DND-41 (cell line): ENCODE measurements at regions not wholly inside any gene's neighbourhood (a gene's known extent, or its start where the extent isn't known, plus 50 kb on each side); places are given as distances from the start of the nearest gene placed in this dataset.
"Not testable (repeated sequence)": the region's sequence is repeated elsewhere in the genome, so short reads cannot be mapped to it uniquely, and the experiment has no call there.

Experiments
- ATAC-seq: fragments of 200-7000 bp; cut with Tn5 transposase; 3 replicates; pipeline ENCODE4 v1.9.1; 2021; ENCODE audit warnings: low read depth; ENCODE audit not compliant: insufficient read depth
- DNase-seq: peaks from one replicate; pipeline ENCODE4 v3.0.0-alpha.2; 2020
- H2AFZ ChIP-seq: 2 replicates; pipeline ENCODE4 v1.6.0; 2012; ENCODE audit warnings: low read depth, low read length
- H3K27ac ChIP-seq: 2 replicates; pipeline ENCODE4 v1.5.1; 2012; ENCODE audit warnings: low read length, inconsistent platforms
- H3K27me3 ChIP-seq: fragments of 200-600 bp; sonication (generic); 2 replicates; pipeline ENCODE4 v1.6.0; 2012; ENCODE audit warnings: low read length, mild to moderate bottlenecking, inconsistent platforms; ENCODE audit not compliant: insufficient read depth, poor library complexity
- H3K36me3 ChIP-seq: 2 replicates; pipeline ENCODE4 v1.5.1; 2012; ENCODE audit warnings: low read length, inconsistent platforms; ENCODE audit not compliant: insufficient read depth
- H3K4me1 ChIP-seq: 2 replicates; pipeline ENCODE4 v1.5.1; 2012; ENCODE audit warnings: mild to moderate bottlenecking, low read length; ENCODE audit not compliant: insufficient read depth
- H3K4me2 ChIP-seq: 2 replicates; pipeline ENCODE4 v1.6.0; 2012; ENCODE audit warnings: mild to moderate bottlenecking, moderate library complexity, low read length, inconsistent platforms; ENCODE audit not compliant: insufficient read depth
- H3K4me3 ChIP-seq, 2 experiments: fragments of 200-600 bp in 1 of 2; shearing (Covaris generic) in 1 of 2; 2 replicates each; pipeline ENCODE4 v1.5.1; 2012 to 2016; ENCODE audit warnings: inconsistent platforms in 2 of 2, low read length in 2 of 2, mild to moderate bottlenecking in 2 of 2, low read depth in 1 of 2, moderate library complexity in 1 of 2
- H3K79me2 ChIP-seq: 2 replicates; pipeline ENCODE4 v1.6.0; 2012; ENCODE audit warnings: low read length, inconsistent platforms; ENCODE audit not compliant: insufficient read depth
- H3K9ac ChIP-seq: 2 replicates; pipeline ENCODE4 v1.6.0; 2012; ENCODE audit warnings: low read depth, mild to moderate bottlenecking, inconsistent platforms, low read length, moderate library complexity
- H3K9me3 ChIP-seq: 2 replicates; pipeline ENCODE4 v1.5.1; 2012; ENCODE audit warnings: low read length, moderate library complexity, mild to moderate bottlenecking, inconsistent platforms; ENCODE audit not compliant: insufficient read depth, severe bottlenecking
- H4K20me1 ChIP-seq: 2 replicates; pipeline ENCODE4 v1.6.0; 2012; ENCODE audit warnings: low read length; ENCODE audit not compliant: insufficient read depth
- EZH2 ChIP-seq: IDR thresholded peaks from 3 replicates; pipeline ENCODE4 v1.6.1; 2012; ENCODE audit warnings: borderline replicate concordance, low read depth, mild to moderate bottlenecking, moderate library complexity, low read length, inconsistent platforms; ENCODE audit not compliant: severe bottlenecking
- TF ChIP-seq, protein P1 (sequence below): IDR thresholded peaks from 2 replicates; pipeline ENCODE4 v1.5.1; 2012; ENCODE audit warnings: borderline replicate concordance, low read length, moderate library complexity, mild to moderate bottlenecking; ENCODE audit not compliant: poor library complexity, severe bottlenecking; ENCODE audit errors: extremely low read depth

DNA sequence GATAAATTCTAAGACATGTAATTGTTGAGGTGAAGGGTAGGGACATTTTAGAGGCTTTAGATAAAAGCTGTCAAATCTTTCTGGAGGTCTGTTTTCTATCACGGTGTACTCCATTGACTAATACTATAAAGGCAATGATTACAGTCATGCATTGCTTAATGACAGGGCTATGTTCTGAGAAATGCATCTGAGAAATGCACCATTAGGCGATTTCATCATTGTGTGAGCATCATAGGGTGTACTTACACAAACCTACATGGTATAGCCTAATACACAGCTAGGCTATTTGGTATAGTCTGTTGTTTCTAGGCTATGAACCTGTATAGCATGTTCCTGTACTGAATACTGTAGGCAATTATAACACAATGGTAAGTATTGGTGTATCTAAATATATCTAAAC is 71.3 kb upstream of the FYN start:
- H4K20me1 ChIP-seq, result no peaks in the 10 kb centered on the region
- H3K27ac ChIP-seq, result no peak overlapping the region
- no peaks in the 10 kb centered on the region for H3K27me3 ChIP-seq
- ATAC-seq (no peak), DNase-seq (no peak)
- H3K9ac ChIP-seq, result no peak overlapping the region
- TF ChIP-seq, protein P1, sequence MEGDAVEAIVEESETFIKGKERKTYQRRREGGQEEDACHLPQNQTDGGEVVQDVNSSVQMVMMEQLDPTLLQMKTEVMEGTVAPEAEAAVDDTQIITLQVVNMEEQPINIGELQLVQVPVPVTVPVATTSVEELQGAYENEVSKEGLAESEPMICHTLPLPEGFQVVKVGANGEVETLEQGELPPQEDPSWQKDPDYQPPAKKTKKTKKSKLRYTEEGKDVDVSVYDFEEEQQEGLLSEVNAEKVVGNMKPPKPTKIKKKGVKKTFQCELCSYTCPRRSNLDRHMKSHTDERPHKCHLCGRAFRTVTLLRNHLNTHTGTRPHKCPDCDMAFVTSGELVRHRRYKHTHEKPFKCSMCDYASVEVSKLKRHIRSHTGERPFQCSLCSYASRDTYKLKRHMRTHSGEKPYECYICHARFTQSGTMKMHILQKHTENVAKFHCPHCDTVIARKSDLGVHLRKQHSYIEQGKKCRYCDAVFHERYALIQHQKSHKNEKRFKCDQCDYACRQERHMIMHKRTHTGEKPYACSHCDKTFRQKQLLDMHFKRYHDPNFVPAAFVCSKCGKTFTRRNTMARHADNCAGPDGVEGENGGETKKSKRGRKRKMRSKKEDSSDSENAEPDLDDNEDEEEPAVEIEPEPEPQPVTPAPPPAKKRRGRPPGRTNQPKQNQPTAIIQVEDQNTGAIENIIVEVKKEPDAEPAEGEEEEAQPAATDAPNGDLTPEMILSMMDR, result no peak
- no peak for TF ChIP-seq EZH2
- no peaks in the 10 kb centered on the region for H3K4me1 ChIP-seq
- no peaks in the 10 kb centered on the region for H3K9me3 ChIP-seq
- H2AFZ ChIP-seq, result no peak overlapping the region
- H3K36me3 ChIP-seq, result no peaks in the 10 kb centered on the region
- no peak overlapping the region for H3K4me3 ChIP-seq
- no peak overlapping the region for H3K4me2 ChIP-seq
- no peaks in the 10 kb centered on the region for H3K79me2 ChIP-seq

DNA sequence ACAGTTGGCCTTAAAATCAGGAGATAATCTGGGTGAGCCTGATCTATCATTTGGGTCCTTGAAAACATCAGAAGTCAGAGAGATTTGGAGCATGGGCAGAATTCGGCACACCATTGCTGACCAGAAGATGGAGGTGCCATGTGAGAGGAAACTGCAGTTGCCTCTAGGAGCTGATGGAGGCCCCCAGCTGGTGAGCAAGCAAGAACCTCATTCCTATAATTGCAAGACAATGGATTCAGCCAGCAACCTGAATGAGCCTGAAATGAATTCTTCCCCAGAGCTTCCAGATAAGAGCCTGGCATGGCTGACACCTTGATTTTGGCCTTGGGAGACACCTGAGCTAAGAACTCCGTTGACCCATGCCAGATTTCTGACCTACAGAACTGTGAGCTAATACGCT is 76.3 kb upstream of the FYN start:
- Histone ChIP-seq H2AFZ (no peak overlapping the region), H3K4me2 (no peak overlapping the region), H3K9ac (no peak overlapping the region), H3K9me3 (no peaks in the 10 kb centered on the region), H4K20me1 (no peaks in the 10 kb centered on the region), H3K4me1 (no peaks in the 10 kb centered on the region), H3K79me2 (no peaks in the 10 kb centered on the region), H3K36me3 (no peaks in the 10 kb centered on the region), H3K4me3 (no peak overlapping the region), H3K27me3 (no peaks in the 10 kb centered on the region), H3K27ac (no peak overlapping the region)
- ATAC-seq (no peak), DNase-seq (no peak)
- TF ChIP-seq EZH2, result no peak
- TF ChIP-seq, protein P1, result no peak

DNA sequence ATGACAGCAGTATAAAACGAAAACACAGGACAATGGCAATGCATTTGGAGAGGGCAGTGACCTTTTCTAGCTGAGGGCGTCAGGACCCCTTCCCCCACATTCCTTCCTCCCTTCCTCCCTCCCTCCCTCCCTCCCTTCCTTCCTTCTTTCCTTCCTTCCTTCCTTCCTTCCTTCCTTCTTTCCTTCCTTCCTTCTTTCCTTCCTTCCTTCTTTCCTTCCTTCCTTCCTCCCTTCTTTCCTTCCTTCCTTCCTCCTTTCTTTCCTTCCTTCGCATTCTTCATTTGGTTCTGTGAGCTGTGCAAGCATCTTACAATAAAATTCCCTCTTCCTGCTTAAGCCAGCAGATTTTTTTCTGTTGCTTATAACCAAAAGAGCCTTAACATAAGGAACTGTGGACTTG is 76.7 kb upstream of the FYN start:
- H3K4me3 ChIP-seq, H3K4me1 ChIP-seq, H4K20me1 ChIP-seq, H3K27me3 ChIP-seq, H2AFZ ChIP-seq, H3K9ac ChIP-seq, DNase-seq, ATAC-seq, H3K9me3 ChIP-seq, H3K79me2 ChIP-seq, H3K36me3 ChIP-seq, H3K4me2 ChIP-seq, H3K27ac ChIP-seq: not testable (repeated sequence)

DNA sequence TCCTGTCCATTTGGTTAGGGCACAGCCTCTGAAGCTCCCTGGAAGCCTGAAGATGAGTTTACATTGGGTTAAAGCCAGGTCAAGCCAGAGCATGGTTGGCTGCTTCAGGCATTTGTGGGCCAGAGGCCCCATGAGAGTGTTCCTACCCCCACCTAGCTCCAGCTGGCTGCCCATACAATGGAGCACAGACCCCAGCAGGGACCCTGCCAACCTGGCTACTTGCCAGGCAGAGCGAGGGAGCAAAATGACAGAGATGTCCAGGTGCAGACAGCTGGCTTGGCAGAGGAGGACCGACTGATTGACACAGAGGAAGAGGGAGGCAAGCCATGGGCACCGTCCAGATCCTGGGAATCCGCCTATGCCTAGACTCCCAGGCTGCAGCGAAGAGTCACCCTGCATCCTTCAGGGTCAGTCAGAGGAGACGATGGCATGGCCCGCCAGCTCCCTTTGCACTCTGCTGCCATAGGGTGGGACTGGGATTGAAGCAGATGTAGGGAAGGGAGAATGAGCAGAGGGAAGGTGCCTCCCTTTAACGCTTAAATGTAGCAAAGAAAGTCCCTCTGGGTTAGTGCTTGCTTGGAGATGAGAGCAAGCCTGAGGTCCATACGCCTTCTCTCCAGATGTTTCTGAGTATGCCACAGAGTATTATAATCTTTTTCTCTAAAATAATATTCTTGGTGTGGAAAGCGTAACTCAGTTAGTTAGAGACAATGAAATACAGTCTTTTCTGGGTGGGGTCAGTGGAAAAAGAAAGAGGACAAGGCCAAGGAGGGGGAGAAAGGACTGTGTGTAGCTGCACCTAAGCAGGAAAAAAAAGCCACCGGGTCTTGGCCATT is 77.6 kb upstream of the FYN start:
- ATAC-seq, result no peak

More for the DNA sequence above, 77.6 kb upstream of the FYN start:
- Histone ChIP-seq H3K9ac (no peak overlapping the region), H3K79me2 (no peaks in the 10 kb centered on the region), H3K9me3 (no peaks in the 10 kb centered on the region), H3K4me3 (no peak overlapping the region), H2AFZ (no peak overlapping the region), H4K20me1 (no peaks in the 10 kb centered on the region), H3K27me3 (no peaks in the 10 kb centered on the region), H3K4me1 (no peaks in the 10 kb centered on the region), H3K36me3 (no peaks in the 10 kb centered on the region), H3K4me2 (no peak overlapping the region), H3K27ac (no peak overlapping the region)
- TF ChIP-seq, protein P1, result no peak
- no peak for TF ChIP-seq EZH2
- no peak for DNase-seq
